H9 (cell line): ENCODE measurements at regions not wholly inside any gene's neighbourhood (a gene's known extent, or its start where the extent isn't known, plus 50 kb on each side); places are given as distances from the start of the nearest gene placed in this dataset.

Experiments
- DNase-seq: peaks from one replicate; pipeline ENCODE4 v3.0.0-alpha.2; 2017
- H2AFZ ChIP-seq: one replicate; pipeline ENCODE4 v1.6.1; 2013; ENCODE audit warnings: mild to moderate bottlenecking, low read length, control low read depth, moderate library complexity
- H2AK5ac ChIP-seq: 2 replicates; pipeline ENCODE4 v1.6.1; 2013; ENCODE audit warnings: low read length, control low read depth, mixed read lengths; ENCODE audit not compliant: insufficient read length
- H2BK120ac ChIP-seq: one replicate; pipeline ENCODE4 v1.6.1; 2013; ENCODE audit warnings: low read depth, mild to moderate bottlenecking, low read length, control low read depth, inconsistent platforms; ENCODE audit not compliant: poor library complexity, severe bottlenecking
- H2BK12ac ChIP-seq: 2 replicates; pipeline ENCODE4 v1.6.1; 2013; ENCODE audit warnings: low read length, control low read depth, mixed read lengths, low read depth; ENCODE audit not compliant: insufficient read length
- H2BK15ac ChIP-seq: 2 replicates; pipeline ENCODE4 v1.6.1; 2013; ENCODE audit warnings: low read depth, low read length, control low read depth
- H2BK20ac ChIP-seq: one replicate; pipeline ENCODE4 v1.6.1; 2013; ENCODE audit warnings: low read depth, mild to moderate bottlenecking, low read length, control low read depth, inconsistent platforms; ENCODE audit not compliant: poor library complexity, severe bottlenecking
- H2BK5ac ChIP-seq: 2 replicates; pipeline ENCODE4 v1.6.1; 2013; ENCODE audit warnings: low read length, control low read depth, mixed read lengths; ENCODE audit not compliant: insufficient read length
- H3K14ac ChIP-seq: 2 replicates; pipeline ENCODE4 v1.6.1; 2013; ENCODE audit warnings: low read length, control low read depth; ENCODE audit not compliant: insufficient read depth
- H3K18ac ChIP-seq: 2 replicates; pipeline ENCODE4 v1.6.1; 2013; ENCODE audit warnings: low read depth, mild to moderate bottlenecking, mixed read lengths, low read length, control low read depth; ENCODE audit not compliant: insufficient read length
- H3K23ac ChIP-seq: 2 replicates; pipeline ENCODE4 v1.6.1; 2013; ENCODE audit warnings: low read length, control low read depth, mixed read lengths, low read depth; ENCODE audit not compliant: insufficient read length
- H3K23me2 ChIP-seq: 2 replicates; pipeline ENCODE4 v1.6.1; 2013; ENCODE audit warnings: low read depth, mild to moderate bottlenecking, mixed read lengths, low read length, control low read depth; ENCODE audit not compliant: insufficient read length, poor library complexity, severe bottlenecking
- H3K27ac ChIP-seq: 2 replicates; pipeline ENCODE4 v1.5.1; 2013; ENCODE audit warnings: low read length, control low read depth, mixed read lengths, low read depth; ENCODE audit not compliant: insufficient read length
- H3K27me3 ChIP-seq: 2 replicates; pipeline ENCODE4 v1.6.1; 2013; ENCODE audit warnings: low read length, control low read depth, inconsistent platforms; ENCODE audit not compliant: insufficient read depth
- H3K4ac ChIP-seq: 2 replicates; pipeline ENCODE4 v1.6.1; 2013; ENCODE audit warnings: low read depth, mild to moderate bottlenecking, control low read depth, inconsistent platforms, low read length, moderate library complexity
- H3K4me1 ChIP-seq: 2 replicates; pipeline ENCODE4 v1.6.1; 2013; ENCODE audit warnings: low read length, control low read depth, inconsistent platforms; ENCODE audit not compliant: insufficient read depth
- H3K4me2 ChIP-seq: 2 replicates; pipeline ENCODE4 v1.6.1; 2013; ENCODE audit warnings: low read length, control low read depth, mixed read lengths; ENCODE audit not compliant: insufficient read length, insufficient read depth
- H3K56ac ChIP-seq: 2 replicates; pipeline ENCODE4 v1.6.1; 2013; ENCODE audit warnings: low read depth, mild to moderate bottlenecking, mixed read lengths, low read length, control low read depth; ENCODE audit not compliant: insufficient read length
- H3K79me1 ChIP-seq: 2 replicates; pipeline ENCODE4 v1.6.1; 2013; ENCODE audit warnings: low read depth, mild to moderate bottlenecking, moderate library complexity, low read length, control low read depth, inconsistent platforms; ENCODE audit not compliant: insufficient read depth, poor library complexity, severe bottlenecking
- H3K79me2 ChIP-seq: 2 replicates; pipeline ENCODE4 v1.6.1; 2013; ENCODE audit warnings: low read length, control low read depth, inconsistent platforms; ENCODE audit not compliant: insufficient read depth
- H3K9ac ChIP-seq: 2 replicates; pipeline ENCODE4 v1.6.1; 2013; ENCODE audit warnings: low read length, control low read depth, mixed read lengths; ENCODE audit not compliant: insufficient read length; ENCODE audit errors: extremely low read depth
- H3K9me3 ChIP-seq: one replicate; pipeline ENCODE4 v1.6.1; 2013; ENCODE audit warnings: low read depth, low read length, inconsistent platforms; ENCODE audit not compliant: control insufficient read depth
- H3T11ph ChIP-seq: one replicate; pipeline ENCODE4 v1.6.1; 2013; ENCODE audit warnings: mild to moderate bottlenecking, low read length, control low read depth, inconsistent platforms
- H4K20me1 ChIP-seq: one replicate; pipeline ENCODE4 v1.6.1; 2013; ENCODE audit not compliant: control insufficient read depth, insufficient read length, insufficient read depth
- H4K5ac ChIP-seq: 2 replicates; pipeline ENCODE4 v1.6.1; 2013; ENCODE audit warnings: low read depth, mild to moderate bottlenecking, mixed read lengths, low read length, control low read depth; ENCODE audit not compliant: insufficient read length
- H4K8ac ChIP-seq: replicated peaks from 2 replicates; pipeline ENCODE4 v1.6.1; 2013; ENCODE audit warnings: low read length, control low read depth, mixed read lengths, low read depth; ENCODE audit not compliant: insufficient read length
- H4K91ac ChIP-seq: 2 replicates; pipeline ENCODE4 v1.6.1; 2013; ENCODE audit warnings: low read depth, mild to moderate bottlenecking, moderate library complexity, mixed read lengths, low read length, control low read depth; ENCODE audit not compliant: insufficient read length
- H3K27ac Mint-ChIP-seq, 3 experiments: 2 replicates in 2 of 3; 3 replicates in 1 of 3; pipeline ENCODE4 v1.8.0; 2020 to 2021; ENCODE audit warnings: mixed read lengths in 3 of 3, mild to moderate bottlenecking in 1 of 3, moderate library complexity in 1 of 3
- H3K27me3 Mint-ChIP-seq: 2 replicates; pipeline ENCODE4 v1.8.0; 2021; ENCODE audit warnings: low read depth, mild to moderate bottlenecking, moderate library complexity, mixed read lengths
- H3K36me3 Mint-ChIP-seq, 3 experiments: 2 replicates in 2 of 3; 3 replicates in 1 of 3; pipeline ENCODE4 v1.8.0; 2020 to 2021; ENCODE audit warnings: low read depth in 3 of 3, mixed read lengths in 3 of 3; ENCODE audit not compliant: insufficient read depth in 1 of 3
- H3K4me1 Mint-ChIP-seq, 2 experiments: 2 replicates each; pipeline ENCODE4 v1.8.0; 2020; ENCODE audit warnings: mixed read lengths in 2 of 2
- H3K4me3 Mint-ChIP-seq, 2 experiments: 2 replicates in 1 of 2; 3 replicates in 1 of 2; pipeline ENCODE4 v1.8.0; 2020 to 2021; ENCODE audit warnings: mild to moderate bottlenecking in 2 of 2, mixed read lengths in 2 of 2, moderate library complexity in 1 of 2
- H3K9me3 Mint-ChIP-seq, 2 experiments: 2 replicates in 1 of 2; 3 replicates in 1 of 2; pipeline ENCODE4 v1.8.0; 2020; ENCODE audit warnings: mild to moderate bottlenecking in 2 of 2, mixed read lengths in 2 of 2, moderate library complexity in 1 of 2
- CTCF ChIP-seq: fragments of 200-600 bp; sonication (generic); conservative IDR thresholded peaks from 3 replicates; pipeline ENCODE4 v1.8.0; 2021; ENCODE audit warnings: antibody characterized with exemption, mild to moderate bottlenecking
- WGBS: extraction: QIAGEN DNeasy Blood & Tissue Kit; methylation state at CpG from one replicate; pipeline ENCODE4 v1.1.7; 2013; ENCODE audit warnings: missing lambda C conversion rate, low lambda C conversion rate, mixed read lengths; ENCODE audit not compliant: insufficient read length; ENCODE audit errors: extremely low coverage; 5-methylcytosine and 5-hydroxymethylcytosine counted together

GRCh38 chr14:98692832-98693231 is 579.2 kb downstream of the BCL11B start:
- no peaks in the 10 kb centered on the region for H3K79me2 ChIP-seq
- no peaks in the 10 kb centered on the region; a peak in 1 of 7 replicates for H3K36me3 Mint-ChIP-seq
- H4K5ac ChIP-seq, result no peak overlapping the region
- TF ChIP-seq CTCF, result no peak
- no peaks in the 10 kb centered on the region for H3K9me3 ChIP-seq
- H4K20me1 ChIP-seq, result no peaks in the 10 kb centered on the region
- H3K23ac ChIP-seq, result no peak overlapping the region
- H3K4me3 Mint-ChIP-seq, result no peak overlapping the region
- H3K23me2 ChIP-seq, result no peaks in the 10 kb centered on the region
- H3T11ph ChIP-seq, result no peak overlapping the region
- no peak overlapping the region for H3K27ac ChIP-seq
- H2BK20ac ChIP-seq, result no peak overlapping the region
- no peak overlapping the region for H3K4me2 ChIP-seq
- no peak overlapping the region for H2AFZ ChIP-seq
- no CpG with 5 or more reads among the region's 5 CpGs for WGBS
- no peak overlapping the region for H3K27ac Mint-ChIP-seq
- peaks cover 0 to 4% of the 10 kb centered on the region in 2 experiments; a peak in 2 of 4 replicates for H3K4me1 Mint-ChIP-seq
- no peaks in the 10 kb centered on the region for H3K4me1 ChIP-seq
- no peaks in the 10 kb centered on the region for H3K79me1 ChIP-seq
- no peak overlapping the region for H3K18ac ChIP-seq
- no peak overlapping the region for H2AK5ac ChIP-seq
- H2BK5ac ChIP-seq, result no peak overlapping the region
- H3K27me3 ChIP-seq, result no peaks in the 10 kb centered on the region
- H3K9me3 Mint-ChIP-seq, result peaks cover 2 to 7% of the 10 kb centered on the region in 2 experiments; a peak in 2 of 5 replicates
- H2BK15ac ChIP-seq, result no peak overlapping the region
- H2BK120ac ChIP-seq, result no peak overlapping the region
- no peaks in the 10 kb centered on the region; the same call in 1 of the 2 replicates for H3K27me3 Mint-ChIP-seq
- no peak for DNase-seq
- no peak overlapping the region for H3K9ac ChIP-seq
- no peak overlapping the region for H3K56ac ChIP-seq
- no peak overlapping the region for H3K14ac ChIP-seq
- no peak overlapping the region for H3K4ac ChIP-seq
- no peak overlapping the region for H4K91ac ChIP-seq
- H4K8ac ChIP-seq, result no peak overlapping the region
- no peak overlapping the region for H2BK12ac ChIP-seq
